Thyroid gland (tissue), 4 donors: ENCODE measurements at regions not wholly inside any gene's neighbourhood (a gene's known extent, or its start where the extent isn't known, plus 50 kb on each side); places are given as distances from the start of the nearest gene placed in this dataset.

Experiments used
- CTCF ChIP-seq, 6 experiments: fragments of 200-600 bp in 3 of 6; fragments of 450-650 bp in 3 of 6; sonication (generic) in 3 of 6; IDR thresholded peaks; one replicate each; pipeline ENCODE4 v1.5.1; 2016 to 2019; ENCODE audit warnings: antibody characterized with exemption in 6 of 6, mild to moderate bottlenecking in 2 of 6, inconsistent platforms in 1 of 6, moderate library complexity in 1 of 6
- POLR2A ChIP-seq, 2 donors: fragments of 450-650 bp; IDR thresholded peaks; one replicate each; pipeline ENCODE4 v1.6.1; 2017; ENCODE audit warnings: antibody characterized with exemption in 2 of 2, mild to moderate bottlenecking in 2 of 2, moderate library complexity in 1 of 2

GRCh38 chr18:67367540-67367939, 149.0 kb downstream of the DSEL start:
- no peak for TF ChIP-seq CTCF (IDR thresholded peaks at IDR 0.05)
- no peak for TF ChIP-seq POLR2A (IDR thresholded peaks at IDR 0.05)
